GM23248 (cell line): ENCODE measurements at regions not wholly inside any gene's neighbourhood (a gene's known extent, or its start where the extent isn't known, plus 50 kb on each side); places are given as distances from the start of the nearest gene placed in this dataset.

Source experiments
- EZH2 ChIP-seq: fragments of 200-600 bp; sonication (generic); IDR thresholded peaks from 2 replicates; pipeline ENCODE4 v1.6.1; 2018; ENCODE audit warnings: antibody characterized with exemption, mild to moderate bottlenecking; ENCODE audit not compliant: insufficient read depth, poor library complexity, severe bottlenecking
- EZH2phosphoT487 ChIP-seq: fragments of 200-600 bp; sonication (generic); IDR thresholded peaks from 2 replicates; pipeline ENCODE4 v1.6.1; 2018; ENCODE audit warnings: antibody characterized with exemption, moderate library complexity, mild to moderate bottlenecking, low read depth; ENCODE audit not compliant: insufficient read depth

DNA sequence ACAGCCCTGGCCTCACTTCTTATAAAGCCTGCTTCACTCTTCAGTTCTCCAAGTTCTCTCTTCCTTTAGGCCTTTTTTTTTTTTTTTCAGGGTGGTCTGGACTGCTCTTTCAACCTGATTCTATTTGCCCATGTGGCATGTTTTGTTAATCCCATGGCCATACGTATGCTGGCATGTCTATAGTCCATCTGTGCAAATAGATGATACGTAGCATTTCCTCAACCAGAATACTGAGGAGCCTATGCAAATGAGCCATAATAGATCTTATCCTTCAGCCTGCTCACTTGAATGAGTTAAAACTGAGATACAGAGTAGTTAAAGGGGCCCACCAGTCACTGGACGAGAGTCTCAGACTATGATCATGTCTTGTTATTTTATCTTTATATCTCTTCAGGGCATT, 265.2 kb upstream of the CXCR4 start:
- TF ChIP-seq EZH2 = no peak
- no peak for TF ChIP-seq EZH2phosphoT487
